ENCODE measurements at regions not wholly inside any gene's neighbourhood (a gene's known extent, or its start where the extent isn't known, plus 50 kb on each side); places are given as distances from the start of the nearest gene placed in this dataset.

GRCh38 chr2:8027387-8027786 is 654.5 kb upstream of the ID2 start:
- no peak for DNase-seq

- DNase-seq = no peak
These were observed 653.8 kb upstream of the ID2 start for GRCh38 chr2:8028036-8028435.

- DNase-seq = no peak
These were observed 653.4 kb upstream of the ID2 start for GRCh38 chr2:8028436-8028835.

- no peak for DNase-seq
These were observed 652.9 kb upstream of the ID2 start for GRCh38 chr2:8028981-8029380.

GRCh38 chr2:8030573-8031303 is 651.1 kb upstream of the ID2 start:
- no peak for DNase-seq

GRCh38 chr2:8031370-8031769 is 650.5 kb upstream of the ID2 start:
- DNase-seq = no peak

- no peak for DNase-seq
These were observed 648.2 kb upstream of the ID2 start for GRCh38 chr2:8033546-8034096.

GRCh38 chr2:8036366-8036765 is 645.5 kb upstream of the ID2 start:
- no peak for DNase-seq

- DNase-seq = no peak
These were observed 642.1 kb upstream of the ID2 start for GRCh38 chr2:8039732-8040131.

- DNase-seq = no peak
These were observed 638.6 kb upstream of the ID2 start for GRCh38 chr2:8043295-8043694.

GRCh38 chr2:8044046-8044594 is 637.7 kb upstream of the ID2 start:
- DNase-seq = no peak

GRCh38 chr2:8045081-8045614 is 636.7 kb upstream of the ID2 start:
- no peak for DNase-seq

GRCh38 chr2:8046849-8047248 is 635.0 kb upstream of the ID2 start:
- DNase-seq = no peak

- no peak for DNase-seq
These were observed 632.7 kb upstream of the ID2 start for GRCh38 chr2:8049176-8049575.

- DNase-seq = no peak
These were observed 631.8 kb upstream of the ID2 start for GRCh38 chr2:8049851-8050571.

GRCh38 chr2:8053216-8053615 is 628.6 kb upstream of the ID2 start:
- no peak for DNase-seq

- no peak for DNase-seq
These were observed 627.8 kb upstream of the ID2 start for GRCh38 chr2:8054070-8054469.

GRCh38 chr2:8058652-8059051 is 623.2 kb upstream of the ID2 start:
- DNase-seq = no peak

GRCh38 chr2:8059255-8059654 is 622.6 kb upstream of the ID2 start:
- no peak for DNase-seq

GRCh38 chr2:8059794-8060193 is 622.1 kb upstream of the ID2 start:
- DNase-seq = no peak

- no peak for DNase-seq
These were observed 620.6 kb upstream of the ID2 start for GRCh38 chr2:8061219-8061618.

GRCh38 chr2:8064603-8065002 is 617.3 kb upstream of the ID2 start:
- DNase-seq = no peak

- no peak for DNase-seq
These were observed 616.7 kb upstream of the ID2 start for GRCh38 chr2:8065191-8065590.
